Breast epithelium (tissue), 4 donors: ENCODE measurements at regions not wholly inside any gene's neighbourhood (a gene's known extent, or its start where the extent isn't known, plus 50 kb on each side); places are given as distances from the start of the nearest gene placed in this dataset.

Source experiments
- DNase-seq, 2 donors: peaks; one replicate each; pipeline ENCODE4 v3.0.0-alpha.2; 2019; ENCODE audit warnings: low spot score in 2 of 2
- H3K27ac ChIP-seq, 2 donors: fragments of 200-600 bp; sonication (generic) in 1 of 2; one replicate each; pipeline ENCODE4 v1.5.1; 2016 to 2019; ENCODE audit warnings: mild to moderate bottlenecking in 1 of 2
- H3K27me3 ChIP-seq, 2 donors: fragments of 200-600 bp; sonication (generic) in 1 of 2; one replicate each; pipeline versions ENCODE4 v1.5.1 to v1.6.0; 2017 to 2019; ENCODE audit warnings: control low read depth in 1 of 2, mild to moderate bottlenecking in 1 of 2
- H3K36me3 ChIP-seq: fragments of 200-600 bp; one replicate; pipeline ENCODE4 v1.5.1; 2019
- H3K4me1 ChIP-seq, 2 donors: fragments of 200-600 bp; sonication (generic); one replicate each; pipeline ENCODE4 v1.5.1; 2016 to 2019; ENCODE audit warnings: control low read depth in 1 of 2
- H3K4me3 ChIP-seq, 3 donors: fragments of 200-600 bp; sonication (generic); 1 replicate in 2 of 3; 2 replicates in 1 of 3; pipeline ENCODE4 v1.5.1; 2016 to 2019; ENCODE audit warnings: mild to moderate bottlenecking in 3 of 3, moderate library complexity in 2 of 3
- H3K9me3 ChIP-seq, 2 donors: fragments of 200-600 bp; sonication (generic) in 1 of 2; one replicate each; pipeline ENCODE4 v1.5.1; 2016 to 2019; ENCODE audit warnings: control low read depth in 1 of 2
- CTCF ChIP-seq, 3 donors: fragments of 450-650 bp; IDR thresholded peaks; one replicate each; pipeline ENCODE4 v1.5.1; 2016 to 2017; ENCODE audit warnings: antibody characterized with exemption in 3 of 3, mild to moderate bottlenecking in 3 of 3, moderate library complexity in 3 of 3
- POLR2A ChIP-seq: fragments of 450-650 bp; IDR thresholded peaks from one replicate; pipeline ENCODE4 v1.6.1; 2016; ENCODE audit warnings: antibody characterized with exemption, mild to moderate bottlenecking, moderate library complexity
- POLR2AphosphoS5 ChIP-seq, 3 donors: sonication (generic); formaldehyde crosslinking; IDR thresholded peaks; one replicate each; pipeline ENCODE4 v1.6.1; 2017; ENCODE audit warnings: antibody characterized with exemption in 3 of 3
- intact Hi-C: fragments of 100-400 bp; cut with DNase I; formaldehyde crosslinking; loops from one replicate; pipeline ENCODE4 v1.15.1; 2023; ENCODE audit warnings: low total_unique reads

GRCh38 chr5:66450237-66450636, 146.0 kb upstream of the MAST4 start:
- Histone ChIP-seq H3K27ac (no peak overlapping the region), H3K36me3 (no peaks in the 10 kb centered on the region), H3K27me3 (no peaks in the 10 kb centered on the region), H3K9me3 (peaks cover 0 to 6% of the 10 kb centered on the region in 2 donors), H3K4me3 (no peak overlapping the region), H3K4me1 (no peaks in the 10 kb centered on the region)
- no peak for DNase-seq
- intact Hi-C loops, result no loop called here
- TF ChIP-seq POLR2A, result no peak
- TF ChIP-seq CTCF (IDR thresholded peaks at IDR 0.05), result no peak
- TF ChIP-seq POLR2AphosphoS5 (IDR thresholded peaks at IDR 0.05), result no peak

- intact Hi-C loops, result no loop called here
- TF ChIP-seq POLR2A (no peak), POLR2AphosphoS5 (IDR thresholded peaks at IDR 0.05) (no peak), CTCF (IDR thresholded peaks at IDR 0.05) (no peak)
- H3K36me3 ChIP-seq, result no peaks in the 10 kb centered on the region
These were observed 145.2 kb upstream of the MAST4 start for GRCh38 chr5:66450988-66451387.

GRCh38 chr5:66452109-66452508, 144.1 kb upstream of the MAST4 start:
- no peak for DNase-seq
- Histone ChIP-seq H3K36me3 (no peaks in the 10 kb centered on the region), H3K27ac (no peak overlapping the region), H3K4me3 (no peak overlapping the region), H3K9me3 (peaks cover 0 to 6% of the 10 kb centered on the region in 2 donors), H3K4me1 (no peaks in the 10 kb centered on the region), H3K27me3 (no peaks in the 10 kb centered on the region)
- intact Hi-C loops, result no loop called here
- TF ChIP-seq POLR2A (no peak), CTCF (IDR thresholded peaks at IDR 0.05) (no peak), POLR2AphosphoS5 (IDR thresholded peaks at IDR 0.05) (no peak)

More at GRCh38 chr5:66450988-66451387, 145.2 kb upstream of the MAST4 start:
- Histone ChIP-seq H3K4me1 (no peaks in the 10 kb centered on the region), H3K27ac (no peak overlapping the region), H3K27me3 (no peaks in the 10 kb centered on the region), H3K9me3 (peaks cover 0 to 6% of the 10 kb centered on the region in 2 donors), H3K4me3 (no peak overlapping the region)
- DNase-seq, result no peak

- Histone ChIP-seq H3K27ac (no peak overlapping the region), H3K4me3 (no peak overlapping the region), H3K36me3 (no peaks in the 10 kb centered on the region), H3K4me1 (no peaks in the 10 kb centered on the region), H3K27me3 (no peaks in the 10 kb centered on the region), H3K9me3 (peaks cover 0 to 4% of the 10 kb centered on the region in 2 donors)
- intact Hi-C loops, result no loop called here
- no peak for TF ChIP-seq POLR2AphosphoS5 (IDR thresholded peaks at IDR 0.05)
- no peak for TF ChIP-seq POLR2A
- TF ChIP-seq CTCF (IDR thresholded peaks at IDR 0.05), result no peak
- no peak for DNase-seq
These were observed 141.8 kb upstream of the MAST4 start for GRCh38 chr5:66454186-66455078.

GRCh38 chr5:66459728-66460127, 136.5 kb upstream of the MAST4 start:
- intact Hi-C loops, result no loop called here
- DNase-seq, result no peak

More at GRCh38 chr5:66459728-66460127, 136.5 kb upstream of the MAST4 start:
- H3K27me3 ChIP-seq, result no peaks in the 10 kb centered on the region
- no peak overlapping the region for H3K27ac ChIP-seq
- H3K36me3 ChIP-seq, result no peaks in the 10 kb centered on the region
- no peak for TF ChIP-seq CTCF (IDR thresholded peaks at IDR 0.05)
- no peak overlapping the region for H3K4me3 ChIP-seq
- H3K4me1 ChIP-seq, result no peaks in the 10 kb centered on the region
- no peaks in the 10 kb centered on the region for H3K9me3 ChIP-seq
